Neuronal stem cell (in vitro differentiated cells): ENCODE measurements at regions not wholly inside any gene's neighbourhood (a gene's known extent, or its start where the extent isn't known, plus 50 kb on each side); places are given as distances from the start of the nearest gene placed in this dataset.

Experiments used
- DNase-seq: peaks from one replicate; pipeline ENCODE4 v3.0.0-alpha.2; 2013; ENCODE audit warnings: low spot score
- H2AFZ ChIP-seq: one replicate; pipeline ENCODE4 v1.6.1; 2013; ENCODE audit warnings: mild to moderate bottlenecking, low read length, inconsistent platforms
- H2AK5ac ChIP-seq: 2 replicates; pipeline ENCODE4 v1.6.1; 2013; ENCODE audit warnings: low read depth, mild to moderate bottlenecking, inconsistent platforms, low read length, moderate library complexity, mixed read lengths
- H2BK120ac ChIP-seq: 2 replicates; pipeline ENCODE4 v1.6.1; 2013; ENCODE audit warnings: low read depth, mild to moderate bottlenecking, inconsistent platforms, low read length, moderate library complexity, mixed read lengths
- H2BK12ac ChIP-seq: one replicate; pipeline ENCODE4 v1.6.1; 2013; ENCODE audit warnings: low read length, inconsistent platforms
- H2BK15ac ChIP-seq: 2 replicates; pipeline ENCODE4 v1.6.1; 2013; ENCODE audit warnings: mild to moderate bottlenecking, low read length, inconsistent platforms, mixed read lengths
- H2BK5ac ChIP-seq: one replicate; pipeline ENCODE4 v1.6.1; 2013; ENCODE audit warnings: inconsistent platforms, mild to moderate bottlenecking, low read length, moderate library complexity
- H3K14ac ChIP-seq: one replicate; pipeline ENCODE4 v1.6.1; 2013; ENCODE audit warnings: low read length, inconsistent platforms
- H3K18ac ChIP-seq: 2 replicates; pipeline ENCODE4 v1.6.1; 2013; ENCODE audit warnings: low read length, inconsistent platforms
- H3K23ac ChIP-seq: 2 replicates; pipeline ENCODE4 v1.6.1; 2013; ENCODE audit warnings: low read depth, mild to moderate bottlenecking, mixed read lengths, low read length, inconsistent platforms; ENCODE audit not compliant: poor library complexity
- H3K27ac ChIP-seq: replicated peaks from 3 replicates; pipeline ENCODE4 v1.5.1; 2013; ENCODE audit warnings: low read length, inconsistent platforms
- H3K27me3 ChIP-seq, 3 experiments: 2 replicates each; pipeline ENCODE4 v1.6.1; 2013; ENCODE audit warnings: low read length in 3 of 3, mild to moderate bottlenecking in 2 of 3, inconsistent platforms in 1 of 3, low read depth in 1 of 3, mixed read lengths in 1 of 3, moderate library complexity in 1 of 3; ENCODE audit not compliant: control insufficient read depth in 3 of 3, insufficient read depth in 3 of 3
- H3K36me3 ChIP-seq, 2 donors: replicated peaks in 1 of 2; 2 replicates each; pipeline ENCODE4 v1.6.1; 2013; ENCODE audit warnings: low read length in 2 of 2; ENCODE audit not compliant: control insufficient read depth in 2 of 2, insufficient read depth in 2 of 2
- H3K4ac ChIP-seq: 2 replicates; pipeline ENCODE4 v1.6.1; 2013; ENCODE audit warnings: inconsistent platforms, mild to moderate bottlenecking, low read length, moderate library complexity
- H3K4me1 ChIP-seq, 2 donors: 1 replicate in 1 of 2; 2 replicates in 1 of 2; pipeline ENCODE4 v1.6.1; 2013; ENCODE audit warnings: low read length in 2 of 2, low read depth in 1 of 2; ENCODE audit not compliant: control insufficient read depth in 2 of 2, insufficient read depth in 1 of 2
- H3K4me2 ChIP-seq: one replicate; pipeline ENCODE4 v1.6.1; 2013; ENCODE audit warnings: mild to moderate bottlenecking, low read length, inconsistent platforms; ENCODE audit not compliant: insufficient read depth, poor library complexity, severe bottlenecking
- H3K4me3 ChIP-seq, 2 donors: 2 replicates each; pipeline ENCODE4 v1.5.1; 2013; ENCODE audit warnings: low read length in 2 of 2, mild to moderate bottlenecking in 2 of 2, inconsistent platforms in 1 of 2, moderate library complexity in 1 of 2
- H3K79me1 ChIP-seq: one replicate; pipeline ENCODE4 v1.6.1; 2013; ENCODE audit warnings: low read depth, mild to moderate bottlenecking, inconsistent platforms, low read length, moderate library complexity
- H3K9ac ChIP-seq: one replicate; pipeline ENCODE4 v1.6.1; 2013; ENCODE audit warnings: mild to moderate bottlenecking, low read depth, low read length, inconsistent platforms; ENCODE audit not compliant: poor library complexity
- H3K9me3 ChIP-seq, 2 donors: replicated peaks in 1 of 2; 2 replicates each; pipeline versions ENCODE3 to v1.6.1; 2013; ENCODE audit warnings: low read length in 2 of 2, mild to moderate bottlenecking in 2 of 2, inconsistent platforms in 1 of 2, low read depth in 1 of 2, mixed read lengths in 1 of 2, moderate library complexity in 1 of 2; ENCODE audit not compliant: control insufficient read depth in 2 of 2, insufficient read depth in 1 of 2
- H4K8ac ChIP-seq: one replicate; pipeline ENCODE4 v1.6.1; 2013; ENCODE audit warnings: low read depth, mild to moderate bottlenecking, inconsistent platforms, low read length, moderate library complexity
- H4K91ac ChIP-seq: one replicate; pipeline ENCODE4 v1.6.1; 2013; ENCODE audit warnings: low read length, low read depth, mild to moderate bottlenecking, inconsistent platforms; ENCODE audit not compliant: poor library complexity
- WGBS, 2 donors: extraction: QIAGEN DNeasy Blood & Tissue Kit; methylation state at CpG; one replicate each; pipeline ENCODE4 v1.1.7; 2013; ENCODE audit warnings: missing lambda C conversion rate in 2 of 2, mixed read lengths in 1 of 2; ENCODE audit not compliant: insufficient read length in 2 of 2, insufficient replicate concordance in 1 of 2; ENCODE audit errors: extremely low coverage in 2 of 2; 5-methylcytosine and 5-hydroxymethylcytosine counted together

GRCh38 chr4:68765876-68766275 lies 49.9 kb upstream of the UGT2B10 start:
- WGBS, 2 donors = no CpG with 5 or more reads among the region's 3 CpGs
- H3K79me1 ChIP-seq = no peaks in the 10 kb centered on the region
- H3K14ac ChIP-seq = no peak overlapping the region
- no peaks in the 10 kb centered on the region for H3K4me1 ChIP-seq
- H2BK120ac ChIP-seq = no peak overlapping the region
- no peak overlapping the region for H3K9ac ChIP-seq
- H2AK5ac ChIP-seq = no peak overlapping the region
- no peak overlapping the region for H3K23ac ChIP-seq
- no peak overlapping the region for H2BK5ac ChIP-seq
- no peak overlapping the region for H4K8ac ChIP-seq
- no peak overlapping the region for H3K4me3 ChIP-seq
- no peaks in the 10 kb centered on the region for H3K36me3 ChIP-seq
- no peak overlapping the region for H3K4me2 ChIP-seq
- no peak overlapping the region for H4K91ac ChIP-seq
- H3K27ac ChIP-seq = no peak overlapping the region
- H3K18ac ChIP-seq = no peak overlapping the region
- H3K4ac ChIP-seq = no peak overlapping the region
- DNase-seq = no peak
- no peaks in the 10 kb centered on the region for H3K9me3 ChIP-seq
- no peaks in the 10 kb centered on the region for H3K27me3 ChIP-seq
- no peak overlapping the region for H2BK15ac ChIP-seq
- H2BK12ac ChIP-seq = no peak overlapping the region
- no peak overlapping the region for H2AFZ ChIP-seq
